ENCODE measurements at regions not wholly inside any gene's neighbourhood (a gene's known extent, or its start where the extent isn't known, plus 50 kb on each side); places are given as distances from the start of the nearest gene placed in this dataset.

DNA sequence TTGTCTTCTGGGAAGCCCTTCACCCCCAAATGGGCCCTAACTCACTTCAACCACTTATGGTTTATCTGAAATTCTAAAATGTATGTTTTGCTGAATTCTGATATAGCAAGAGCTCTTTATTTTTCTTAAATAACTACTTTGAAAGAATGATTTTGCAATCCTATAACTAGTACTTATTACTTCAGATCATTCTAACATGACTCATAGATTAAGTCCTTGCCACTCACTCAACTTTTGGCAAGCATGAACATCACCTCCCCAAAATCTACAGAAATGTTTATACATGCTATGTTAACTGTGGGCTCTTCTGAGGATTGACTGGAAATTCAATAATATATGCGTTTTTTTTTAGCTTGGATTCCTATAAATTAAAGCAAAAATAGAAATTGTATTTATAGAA lies 367.4 kb upstream of the FAT3 start (continued):
- TF ChIP-seq ZNF671 (CRISPR knock-in tag; IDR thresholded peaks at IDR 0.05) (no peak), SOX15 (CRISPR knock-in tag; IDR thresholded peaks at IDR 0.05) (no peak), EMX1 (CRISPR knock-in tag; IDR thresholded peaks at IDR 0.05) (no peak), MYBL2 (CRISPR knock-in tag; IDR thresholded peaks at IDR 0.05) (no peak), HMGA2 (CRISPR knock-in tag; IDR thresholded peaks at IDR 0.05) (no peak), CBFB (CRISPR knock-in tag; IDR thresholded peaks at IDR 0.05; ENCODE audit: low read depth) (no peak), NR2C2 (CRISPR knock-in tag; IDR thresholded peaks at IDR 0.05) (no peak)
- TF ChIP-seq, protein P1, sequence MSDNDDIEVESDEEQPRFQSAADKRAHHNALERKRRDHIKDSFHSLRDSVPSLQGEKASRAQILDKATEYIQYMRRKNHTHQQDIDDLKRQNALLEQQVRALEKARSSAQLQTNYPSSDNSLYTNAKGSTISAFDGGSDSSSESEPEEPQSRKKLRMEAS (CRISPR knock-in tag; IDR thresholded peaks at IDR 0.05), result no peak
- TF ChIP-seq, protein P2, sequence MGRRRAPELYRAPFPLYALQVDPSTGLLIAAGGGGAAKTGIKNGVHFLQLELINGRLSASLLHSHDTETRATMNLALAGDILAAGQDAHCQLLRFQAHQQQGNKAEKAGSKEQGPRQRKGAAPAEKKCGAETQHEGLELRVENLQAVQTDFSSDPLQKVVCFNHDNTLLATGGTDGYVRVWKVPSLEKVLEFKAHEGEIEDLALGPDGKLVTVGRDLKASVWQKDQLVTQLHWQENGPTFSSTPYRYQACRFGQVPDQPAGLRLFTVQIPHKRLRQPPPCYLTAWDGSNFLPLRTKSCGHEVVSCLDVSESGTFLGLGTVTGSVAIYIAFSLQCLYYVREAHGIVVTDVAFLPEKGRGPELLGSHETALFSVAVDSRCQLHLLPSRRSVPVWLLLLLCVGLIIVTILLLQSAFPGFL (CRISPR knock-in tag; IDR thresholded peaks at IDR 0.05; ENCODE audit: borderline replicate concordance), result no peak
- TF ChIP-seq, protein P3, sequence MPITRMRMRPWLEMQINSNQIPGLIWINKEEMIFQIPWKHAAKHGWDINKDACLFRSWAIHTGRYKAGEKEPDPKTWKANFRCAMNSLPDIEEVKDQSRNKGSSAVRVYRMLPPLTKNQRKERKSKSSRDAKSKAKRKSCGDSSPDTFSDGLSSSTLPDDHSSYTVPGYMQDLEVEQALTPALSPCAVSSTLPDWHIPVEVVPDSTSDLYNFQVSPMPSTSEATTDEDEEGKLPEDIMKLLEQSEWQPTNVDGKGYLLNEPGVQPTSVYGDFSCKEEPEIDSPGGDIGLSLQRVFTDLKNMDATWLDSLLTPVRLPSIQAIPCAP (CRISPR knock-in tag; IDR thresholded peaks at IDR 0.05), result no peak
- TF ChIP-seq, protein P4, sequence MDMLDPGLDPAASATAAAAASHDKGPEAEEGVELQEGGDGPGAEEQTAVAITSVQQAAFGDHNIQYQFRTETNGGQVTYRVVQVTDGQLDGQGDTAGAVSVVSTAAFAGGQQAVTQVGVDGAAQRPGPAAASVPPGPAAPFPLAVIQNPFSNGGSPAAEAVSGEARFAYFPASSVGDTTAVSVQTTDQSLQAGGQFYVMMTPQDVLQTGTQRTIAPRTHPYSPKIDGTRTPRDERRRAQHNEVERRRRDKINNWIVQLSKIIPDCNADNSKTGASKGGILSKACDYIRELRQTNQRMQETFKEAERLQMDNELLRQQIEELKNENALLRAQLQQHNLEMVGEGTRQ (CRISPR knock-in tag; IDR thresholded peaks at IDR 0.05), result no peak

DNA sequence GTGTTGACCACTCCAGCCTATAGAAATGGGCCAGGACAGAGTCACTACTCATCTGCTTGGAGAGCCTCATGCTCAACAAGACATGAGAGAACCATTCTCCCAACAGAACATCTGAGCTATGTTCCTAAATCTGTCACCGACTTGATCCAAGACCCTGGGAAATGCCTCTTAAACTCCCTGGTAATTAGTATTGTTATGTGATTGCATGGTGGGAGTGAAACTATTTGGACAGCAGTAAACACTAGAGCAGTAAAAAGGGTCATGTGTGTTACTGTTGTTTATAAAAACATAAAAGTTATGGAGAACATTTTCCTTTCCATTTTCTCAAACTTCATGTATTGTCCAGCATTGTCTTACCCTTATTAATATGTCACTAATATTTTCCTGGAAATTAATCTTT lies 369.8 kb upstream of the FAT3 start:
- ChIA-PET CTCF (no interaction called here), POLR2A (no interaction called here)
- no peak overlapping the region for H3K4me3 Mint-ChIP-seq
- no peak overlapping the region for H3K27ac Mint-ChIP-seq
- H3K4me1 Mint-ChIP-seq, result peaks cover 13% of the 10 kb centered on the region
- H3K9me3 Mint-ChIP-seq, result no peaks in the 10 kb centered on the region
- no peak for ATAC-seq
- no peaks in the 10 kb centered on the region for H3K27me3 Mint-ChIP-seq (ENCODE audit: low read depth)
- no peaks in the 10 kb centered on the region for H3K36me3 Mint-ChIP-seq
- no peak for DNase-seq (ENCODE audit: low spot score)
- TF ChIP-seq ZNF263 (CRISPR knock-in tag; IDR thresholded peaks at IDR 0.05; ENCODE audit: low read depth) (no peak), GABPB1 (CRISPR knock-in tag; IDR thresholded peaks at IDR 0.05) (no peak), CREB1 (CRISPR knock-in tag; IDR thresholded peaks at IDR 0.05) (no peak), EMX1 (CRISPR knock-in tag; IDR thresholded peaks at IDR 0.05) (no peak), ZNF416 (CRISPR knock-in tag; IDR thresholded peaks at IDR 0.05) (no peak), KAT7 (CRISPR knock-in tag; IDR thresholded peaks at IDR 0.05; ENCODE audit: borderline replicate concordance) (no peak), RORB (CRISPR knock-in tag; IDR thresholded peaks at IDR 0.05) (no peak), ZNF232 (CRISPR knock-in tag; IDR thresholded peaks at IDR 0.05) (no peak), FOXJ3 (CRISPR knock-in tag; IDR thresholded peaks at IDR 0.05; ENCODE audit: borderline replicate concordance) (no peak), CBFB (CRISPR knock-in tag; IDR thresholded peaks at IDR 0.05; ENCODE audit: low read depth) (no peak), IRF2 (CRISPR knock-in tag; IDR thresholded peaks at IDR 0.05; ENCODE audit: borderline replicate concordance, low read depth) (no peak), ZNF396 (CRISPR knock-in tag; IDR thresholded peaks at IDR 0.05; ENCODE audit: borderline replicate concordance) (no peak)
- TF ChIP-seq, protein P5, sequence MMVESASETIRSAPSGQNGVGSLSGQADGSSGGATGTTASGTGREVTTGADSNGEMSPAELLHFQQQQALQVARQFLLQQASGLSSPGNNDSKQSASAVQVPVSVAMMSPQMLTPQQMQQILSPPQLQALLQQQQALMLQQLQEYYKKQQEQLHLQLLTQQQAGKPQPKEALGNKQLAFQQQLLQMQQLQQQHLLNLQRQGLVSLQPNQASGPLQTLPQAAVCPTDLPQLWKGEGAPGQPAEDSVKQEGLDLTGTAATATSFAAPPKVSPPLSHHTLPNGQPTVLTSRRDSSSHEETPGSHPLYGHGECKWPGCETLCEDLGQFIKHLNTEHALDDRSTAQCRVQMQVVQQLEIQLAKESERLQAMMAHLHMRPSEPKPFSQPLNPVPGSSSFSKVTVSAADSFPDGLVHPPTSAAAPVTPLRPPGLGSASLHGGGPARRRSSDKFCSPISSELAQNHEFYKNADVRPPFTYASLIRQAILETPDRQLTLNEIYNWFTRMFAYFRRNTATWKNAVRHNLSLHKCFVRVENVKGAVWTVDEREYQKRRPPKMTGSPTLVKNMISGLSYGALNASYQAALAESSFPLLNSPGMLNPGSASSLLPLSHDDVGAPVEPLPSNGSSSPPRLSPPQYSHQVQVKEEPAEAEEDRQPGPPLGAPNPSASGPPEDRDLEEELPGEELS (CRISPR knock-in tag; IDR thresholded peaks at IDR 0.05), result no peak
- TF ChIP-seq, protein P6, sequence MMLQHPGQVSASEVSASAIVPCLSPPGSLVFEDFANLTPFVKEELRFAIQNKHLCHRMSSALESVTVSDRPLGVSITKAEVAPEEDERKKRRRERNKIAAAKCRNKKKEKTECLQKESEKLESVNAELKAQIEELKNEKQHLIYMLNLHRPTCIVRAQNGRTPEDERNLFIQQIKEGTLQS (CRISPR knock-in tag; conservative IDR thresholded peaks at IDR 0.05), result no peak
- TF ChIP-seq, protein P7, sequence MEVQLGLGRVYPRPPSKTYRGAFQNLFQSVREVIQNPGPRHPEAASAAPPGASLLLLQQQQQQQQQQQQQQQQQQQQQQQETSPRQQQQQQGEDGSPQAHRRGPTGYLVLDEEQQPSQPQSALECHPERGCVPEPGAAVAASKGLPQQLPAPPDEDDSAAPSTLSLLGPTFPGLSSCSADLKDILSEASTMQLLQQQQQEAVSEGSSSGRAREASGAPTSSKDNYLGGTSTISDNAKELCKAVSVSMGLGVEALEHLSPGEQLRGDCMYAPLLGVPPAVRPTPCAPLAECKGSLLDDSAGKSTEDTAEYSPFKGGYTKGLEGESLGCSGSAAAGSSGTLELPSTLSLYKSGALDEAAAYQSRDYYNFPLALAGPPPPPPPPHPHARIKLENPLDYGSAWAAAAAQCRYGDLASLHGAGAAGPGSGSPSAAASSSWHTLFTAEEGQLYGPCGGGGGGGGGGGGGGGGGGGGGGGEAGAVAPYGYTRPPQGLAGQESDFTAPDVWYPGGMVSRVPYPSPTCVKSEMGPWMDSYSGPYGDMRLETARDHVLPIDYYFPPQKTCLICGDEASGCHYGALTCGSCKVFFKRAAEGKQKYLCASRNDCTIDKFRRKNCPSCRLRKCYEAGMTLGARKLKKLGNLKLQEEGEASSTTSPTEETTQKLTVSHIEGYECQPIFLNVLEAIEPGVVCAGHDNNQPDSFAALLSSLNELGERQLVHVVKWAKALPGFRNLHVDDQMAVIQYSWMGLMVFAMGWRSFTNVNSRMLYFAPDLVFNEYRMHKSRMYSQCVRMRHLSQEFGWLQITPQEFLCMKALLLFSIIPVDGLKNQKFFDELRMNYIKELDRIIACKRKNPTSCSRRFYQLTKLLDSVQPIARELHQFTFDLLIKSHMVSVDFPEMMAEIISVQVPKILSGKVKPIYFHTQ (CRISPR knock-in tag; IDR thresholded peaks at IDR 0.05), result no peak
- TF ChIP-seq, protein P8, sequence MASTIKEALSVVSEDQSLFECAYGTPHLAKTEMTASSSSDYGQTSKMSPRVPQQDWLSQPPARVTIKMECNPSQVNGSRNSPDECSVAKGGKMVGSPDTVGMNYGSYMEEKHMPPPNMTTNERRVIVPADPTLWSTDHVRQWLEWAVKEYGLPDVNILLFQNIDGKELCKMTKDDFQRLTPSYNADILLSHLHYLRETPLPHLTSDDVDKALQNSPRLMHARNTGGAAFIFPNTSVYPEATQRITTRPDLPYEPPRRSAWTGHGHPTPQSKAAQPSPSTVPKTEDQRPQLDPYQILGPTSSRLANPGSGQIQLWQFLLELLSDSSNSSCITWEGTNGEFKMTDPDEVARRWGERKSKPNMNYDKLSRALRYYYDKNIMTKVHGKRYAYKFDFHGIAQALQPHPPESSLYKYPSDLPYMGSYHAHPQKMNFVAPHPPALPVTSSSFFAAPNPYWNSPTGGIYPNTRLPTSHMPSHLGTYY (CRISPR knock-in tag; IDR thresholded peaks at IDR 0.05), result no peak
- TF ChIP-seq, protein P9, sequence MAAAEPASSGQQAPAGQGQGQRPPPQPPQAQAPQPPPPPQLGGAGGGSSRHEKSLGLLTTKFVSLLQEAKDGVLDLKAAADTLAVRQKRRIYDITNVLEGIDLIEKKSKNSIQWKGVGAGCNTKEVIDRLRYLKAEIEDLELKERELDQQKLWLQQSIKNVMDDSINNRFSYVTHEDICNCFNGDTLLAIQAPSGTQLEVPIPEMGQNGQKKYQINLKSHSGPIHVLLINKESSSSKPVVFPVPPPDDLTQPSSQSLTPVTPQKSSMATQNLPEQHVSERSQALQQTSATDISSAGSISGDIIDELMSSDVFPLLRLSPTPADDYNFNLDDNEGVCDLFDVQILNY (CRISPR knock-in tag; IDR thresholded peaks at IDR 0.05), result no peak
- TF ChIP-seq, protein P10, sequence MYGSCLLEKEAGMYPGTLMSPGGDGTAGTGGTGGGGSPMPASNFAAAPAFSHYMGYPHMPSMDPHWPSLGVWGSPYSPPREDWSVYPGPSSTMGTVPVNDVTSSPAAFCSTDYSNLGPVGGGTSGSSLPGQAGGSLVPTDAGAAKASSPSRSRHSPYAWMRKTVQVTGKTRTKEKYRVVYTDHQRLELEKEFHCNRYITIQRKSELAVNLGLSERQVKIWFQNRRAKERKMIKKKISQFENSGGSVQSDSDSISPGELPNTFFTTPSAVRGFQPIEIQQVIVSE (CRISPR knock-in tag; IDR thresholded peaks at IDR 0.05; ENCODE audit: borderline replicate concordance), result no peak
